Gastroesophageal sphincter (tissue), 4 donors: ENCODE measurements at regions not wholly inside any gene's neighbourhood (a gene's known extent, or its start where the extent isn't known, plus 50 kb on each side); places are given as distances from the start of the nearest gene placed in this dataset.

Source experiments
- ATAC-seq: fragments of 150-250 bp; one replicate; pipeline ENCODE4 v1.9.1; 2016; ENCODE audit warnings: mild to moderate bottlenecking, moderate library complexity
- H3K27ac ChIP-seq, 4 donors: fragments of 200-600 bp; sonication (generic) in 3 of 4; 1 replicate in 3 of 4; 2 replicates in 1 of 4; pipeline ENCODE4 v1.5.1; 2016 to 2019
- H3K27me3 ChIP-seq: fragments of 200-600 bp; sonication (generic); one replicate; pipeline ENCODE4 v1.5.1; 2019
- H3K36me3 ChIP-seq, 2 donors: fragments of 200-600 bp; sonication (generic); one replicate each; pipeline ENCODE4 v1.5.1; 2019; ENCODE audit warnings: control low read depth in 1 of 2
- H3K4me1 ChIP-seq, 3 donors: fragments of 200-600 bp; sonication (generic); 1 replicate in 2 of 3; 2 replicates in 1 of 3; pipeline ENCODE4 v1.5.1; 2016 to 2019; ENCODE audit warnings: control low read depth in 2 of 3
- H3K4me3 ChIP-seq, 2 donors: fragments of 200-600 bp; sonication (generic); one replicate each; pipeline ENCODE4 v1.5.1; 2019; ENCODE audit warnings: mild to moderate bottlenecking in 1 of 2, moderate library complexity in 1 of 2
- H3K9me3 ChIP-seq, 3 donors: fragments of 200-600 bp; sonication (generic); one replicate each; pipeline ENCODE4 v1.5.1; 2017 to 2019; ENCODE audit warnings: control low read depth in 2 of 3
- EP300 ChIP-seq: sonication (generic); formaldehyde crosslinking; IDR thresholded peaks from one replicate; pipeline ENCODE4 v1.6.1; 2017; ENCODE audit warnings: antibody characterized with exemption, mild to moderate bottlenecking
- POLR2A ChIP-seq, 2 donors: fragments of 450-650 bp; IDR thresholded peaks; one replicate each; pipeline ENCODE4 v1.6.1; 2017; ENCODE audit warnings: antibody characterized with exemption in 2 of 2, mild to moderate bottlenecking in 2 of 2, moderate library complexity in 1 of 2
- POLR2AphosphoS5 ChIP-seq: sonication (generic); formaldehyde crosslinking; IDR thresholded peaks from one replicate; pipeline ENCODE4 v1.6.1; 2017; ENCODE audit warnings: antibody characterized with exemption
- WGBS, 2 donors: methylation state at CpG; one replicate each; pipeline ENCODE4 v1.1.5; 2018; ENCODE audit warnings: low coverage in 1 of 2; 5-methylcytosine and 5-hydroxymethylcytosine counted together
- TF ChIP-seq, protein P1 (sequence below), 4 experiments: fragments of 200-600 bp in 2 of 4; fragments of 450-650 bp in 2 of 4; sonication (generic) in 1 of 4; IDR thresholded peaks; one replicate each; pipeline ENCODE4 v1.5.1; 2017 to 2019; ENCODE audit warnings: antibody characterized with exemption in 4 of 4, mild to moderate bottlenecking in 2 of 4, moderate library complexity in 2 of 4

DNA sequence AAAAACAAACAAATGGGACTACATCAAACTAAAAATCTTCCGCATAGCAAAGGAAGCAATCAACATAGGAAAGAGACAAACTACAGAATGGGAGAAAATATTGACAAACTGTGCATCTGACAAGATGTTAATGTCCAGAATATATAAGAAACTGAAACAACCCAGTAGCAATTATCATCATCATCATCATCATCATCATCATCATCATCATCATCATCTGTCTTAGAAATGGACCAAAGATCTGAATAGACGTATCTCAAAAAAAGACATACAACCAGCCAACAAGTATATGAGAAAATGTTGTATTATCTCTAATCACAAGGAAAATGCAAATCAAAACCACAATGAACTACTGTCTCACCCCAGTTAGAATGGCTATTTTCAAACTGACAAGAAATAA, 173.9 kb downstream of the PRR20E start:
- H3K27me3 ChIP-seq, result no peaks in the 10 kb centered on the region
- H3K9me3 ChIP-seq, result no peaks in the 10 kb centered on the region
- no peak for ATAC-seq
- H3K4me1 ChIP-seq, result no peaks in the 10 kb centered on the region
- TF ChIP-seq EP300 (no peak), POLR2A (IDR thresholded peaks at IDR 0.05) (no peak), POLR2AphosphoS5 (no peak)
- TF ChIP-seq, protein P1, sequence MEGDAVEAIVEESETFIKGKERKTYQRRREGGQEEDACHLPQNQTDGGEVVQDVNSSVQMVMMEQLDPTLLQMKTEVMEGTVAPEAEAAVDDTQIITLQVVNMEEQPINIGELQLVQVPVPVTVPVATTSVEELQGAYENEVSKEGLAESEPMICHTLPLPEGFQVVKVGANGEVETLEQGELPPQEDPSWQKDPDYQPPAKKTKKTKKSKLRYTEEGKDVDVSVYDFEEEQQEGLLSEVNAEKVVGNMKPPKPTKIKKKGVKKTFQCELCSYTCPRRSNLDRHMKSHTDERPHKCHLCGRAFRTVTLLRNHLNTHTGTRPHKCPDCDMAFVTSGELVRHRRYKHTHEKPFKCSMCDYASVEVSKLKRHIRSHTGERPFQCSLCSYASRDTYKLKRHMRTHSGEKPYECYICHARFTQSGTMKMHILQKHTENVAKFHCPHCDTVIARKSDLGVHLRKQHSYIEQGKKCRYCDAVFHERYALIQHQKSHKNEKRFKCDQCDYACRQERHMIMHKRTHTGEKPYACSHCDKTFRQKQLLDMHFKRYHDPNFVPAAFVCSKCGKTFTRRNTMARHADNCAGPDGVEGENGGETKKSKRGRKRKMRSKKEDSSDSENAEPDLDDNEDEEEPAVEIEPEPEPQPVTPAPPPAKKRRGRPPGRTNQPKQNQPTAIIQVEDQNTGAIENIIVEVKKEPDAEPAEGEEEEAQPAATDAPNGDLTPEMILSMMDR (IDR thresholded peaks at IDR 0.05), result no peak
- H3K36me3 ChIP-seq, result no peaks in the 10 kb centered on the region
- 70 to 95% methylated on average over 1 to 2 of the region's 2 CpGs for WGBS, 2 donors
- H3K4me3 ChIP-seq, result no peak overlapping the region
- no peak overlapping the region for H3K27ac ChIP-seq

DNA sequence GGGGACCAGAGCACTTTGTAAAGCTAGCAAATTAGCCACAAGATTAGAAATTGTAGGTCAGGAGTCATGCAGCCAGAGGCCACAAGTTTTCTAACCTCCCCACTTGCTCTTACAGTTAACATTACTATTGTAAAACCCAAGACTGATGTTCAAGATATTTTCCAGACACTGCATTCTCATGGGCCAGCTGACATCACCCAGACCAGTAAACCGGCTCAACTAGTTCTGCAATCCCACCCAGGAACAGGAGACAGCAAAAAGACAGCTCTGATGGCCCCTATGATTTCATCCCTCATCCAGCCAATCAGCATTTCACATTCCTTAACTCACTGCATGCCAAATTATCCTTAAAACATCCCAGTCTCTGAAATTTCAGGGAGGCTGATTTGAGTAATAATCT, 178.5 kb downstream of the PRR20E start:
- WGBS, 2 donors, result 67 to 71% methylated on average over 1 of the region's 1 CpG

DNA sequence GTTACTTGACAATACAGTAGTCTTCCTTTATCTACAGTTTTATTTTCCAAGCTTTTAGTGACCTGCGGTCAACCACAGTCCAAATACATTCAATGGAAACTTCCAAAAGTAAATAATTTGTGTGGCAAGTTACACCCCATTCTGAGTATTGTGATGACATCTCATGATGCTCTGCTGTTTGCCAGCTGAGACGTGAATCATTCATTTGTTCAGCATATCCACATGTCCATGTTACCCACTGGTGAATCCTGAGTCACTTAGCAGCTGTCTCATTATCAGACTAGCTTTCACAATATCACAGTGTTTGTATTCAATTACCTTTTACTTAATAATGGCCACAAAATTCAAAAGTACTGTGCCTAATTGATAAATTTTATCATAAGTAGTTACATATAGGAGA, 179.8 kb downstream of the PRR20E start:
- WGBS, 2 donors, result 88 to 100% methylated on average over 1 to 2 of the region's 2 CpGs
- no peak for ATAC-seq

More for the DNA sequence above, 178.5 kb downstream of the PRR20E start:
- no peak for ATAC-seq
- no peaks in the 10 kb centered on the region for H3K9me3 ChIP-seq
- no peak overlapping the region for H3K4me3 ChIP-seq
- TF ChIP-seq, protein P1 (IDR thresholded peaks at IDR 0.05), result no peak
- no peak for TF ChIP-seq EP300
- no peak overlapping the region for H3K27ac ChIP-seq
- no peaks in the 10 kb centered on the region for H3K27me3 ChIP-seq
- H3K4me1 ChIP-seq, result no peaks in the 10 kb centered on the region
- no peaks in the 10 kb centered on the region for H3K36me3 ChIP-seq

DNA sequence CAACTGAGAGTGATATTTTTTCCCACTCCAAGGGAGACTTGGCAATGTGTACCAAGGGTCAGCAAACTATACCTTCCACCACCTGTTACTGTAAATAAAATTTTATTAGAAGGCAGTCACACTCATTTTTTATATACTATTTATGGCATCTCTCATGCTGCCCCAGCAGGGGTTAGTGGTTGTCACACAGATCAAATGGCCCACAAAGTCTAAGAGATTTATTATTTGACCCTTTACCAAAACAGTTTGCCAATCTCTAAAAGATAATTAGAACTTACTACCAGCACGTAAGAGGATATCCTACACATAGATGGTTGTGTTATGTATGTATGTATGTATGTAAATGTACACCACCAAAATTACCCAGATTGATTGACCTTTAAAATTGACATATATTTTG, 185.1 kb downstream of the PRR20E start:
- no peaks in the 10 kb centered on the region for H3K9me3 ChIP-seq
- WGBS, 2 donors, result 58% methylated on average over 1 of the region's 1 CpG; no CpG with 5 or more reads in 1 of the 2 donors
- H3K4me1 ChIP-seq, result no peaks in the 10 kb centered on the region
- no peaks in the 10 kb centered on the region for H3K27me3 ChIP-seq
- H3K27ac ChIP-seq, result no peak overlapping the region
- ATAC-seq, result no peak
- TF ChIP-seq EP300 (no peak), POLR2AphosphoS5 (no peak), POLR2A (IDR thresholded peaks at IDR 0.05) (no peak)
- TF ChIP-seq, protein P1 (IDR thresholded peaks at IDR 0.05), result no peak
- H3K36me3 ChIP-seq, result no peaks in the 10 kb centered on the region
- no peak overlapping the region for H3K4me3 ChIP-seq

More for the DNA sequence above, 179.8 kb downstream of the PRR20E start:
- Histone ChIP-seq H3K27ac (no peak overlapping the region), H3K4me1 (no peaks in the 10 kb centered on the region), H3K4me3 (no peak overlapping the region), H3K36me3 (no peaks in the 10 kb centered on the region), H3K9me3 (no peaks in the 10 kb centered on the region), H3K27me3 (no peaks in the 10 kb centered on the region)
- TF ChIP-seq POLR2A (IDR thresholded peaks at IDR 0.05) (no peak), POLR2AphosphoS5 (no peak), EP300 (no peak)
- TF ChIP-seq, protein P1 (IDR thresholded peaks at IDR 0.05), result no peak

DNA sequence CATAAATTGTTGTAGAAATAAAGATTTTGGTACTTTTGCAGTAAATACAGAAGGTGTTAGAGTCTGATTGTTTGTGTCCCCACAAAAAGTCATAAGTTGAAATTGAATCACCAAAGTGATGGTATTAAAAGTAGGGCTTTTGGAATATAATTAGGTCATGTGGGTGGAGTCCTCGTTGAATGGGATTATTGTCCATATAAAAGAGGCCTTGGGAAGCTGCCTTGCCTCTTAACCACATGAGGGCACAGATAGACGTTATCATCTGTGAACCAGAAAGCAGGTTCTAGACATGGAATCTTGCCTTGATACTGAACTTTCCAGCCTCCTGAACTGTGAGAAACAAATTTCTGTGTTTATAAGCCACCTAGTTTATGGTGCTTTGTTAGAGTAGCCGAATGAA, 186.8 kb downstream of the PRR20E start:
- no peaks in the 10 kb centered on the region for H3K9me3 ChIP-seq
- ATAC-seq, result no peak
- no peak for TF ChIP-seq POLR2A (IDR thresholded peaks at IDR 0.05)
- TF ChIP-seq, protein P1 (IDR thresholded peaks at IDR 0.05), result no peak
- TF ChIP-seq EP300, result no peak
- TF ChIP-seq POLR2AphosphoS5, result no peak
- H3K36me3 ChIP-seq, result no peaks in the 10 kb centered on the region
- WGBS, 2 donors, result 66 to 72% methylated on average over 3 of the region's 3 CpGs
- H3K27me3 ChIP-seq, result no peaks in the 10 kb centered on the region
- no peaks in the 10 kb centered on the region for H3K4me1 ChIP-seq
- H3K4me3 ChIP-seq, result no peak overlapping the region
- H3K27ac ChIP-seq, result no peak overlapping the region
